ENCODE measurements at regions not wholly inside any gene's neighbourhood (a gene's known extent, or its start where the extent isn't known, plus 50 kb on each side); places are given as distances from the start of the nearest gene placed in this dataset.
A peak's percentile ranks its signal among the peaks of the same experiment; 100 is the strongest.

DNA sequence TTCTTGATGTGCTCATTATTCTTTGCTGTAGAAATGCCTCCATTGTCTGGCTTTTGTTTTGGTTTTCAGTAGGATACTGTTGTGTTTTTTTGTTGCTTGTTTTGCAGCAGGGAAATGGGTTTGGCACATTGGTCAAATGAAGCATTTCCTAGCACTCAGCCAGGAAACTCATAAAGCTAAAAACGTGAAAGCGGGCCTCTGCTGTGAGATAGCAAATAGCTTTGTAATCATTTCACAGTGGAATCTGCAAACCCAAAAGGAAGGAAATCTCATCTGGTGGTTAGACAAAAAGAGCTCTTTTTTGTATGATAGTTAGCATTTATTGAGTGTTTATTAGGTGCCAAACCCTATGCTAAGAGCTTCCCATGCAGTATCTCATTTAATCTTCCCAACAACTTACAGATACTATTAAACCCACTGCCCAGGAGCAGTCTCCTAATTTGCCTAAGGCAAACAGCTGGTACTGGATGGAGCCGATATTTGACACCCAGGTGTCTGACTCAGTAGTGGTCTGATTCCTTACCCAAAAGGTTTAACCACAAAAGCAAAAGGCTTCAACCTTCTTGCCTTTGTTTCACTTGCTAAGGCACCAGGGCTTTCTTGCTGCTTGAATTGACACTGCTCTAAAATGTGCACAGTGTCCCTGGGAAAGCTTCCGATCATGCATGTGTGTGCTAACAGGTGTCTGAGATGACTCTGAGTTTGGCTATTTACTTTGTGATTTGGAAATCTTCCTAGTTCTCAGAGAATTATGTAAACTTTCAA lies 527.9 kb upstream of the MDFIC2 start:
- no peak for DNase-seq

- no peak for DNase-seq
Measured at GRCh38 chr3:70833239-70833960, 521.0 kb upstream of the MDFIC2 start.

DNA sequence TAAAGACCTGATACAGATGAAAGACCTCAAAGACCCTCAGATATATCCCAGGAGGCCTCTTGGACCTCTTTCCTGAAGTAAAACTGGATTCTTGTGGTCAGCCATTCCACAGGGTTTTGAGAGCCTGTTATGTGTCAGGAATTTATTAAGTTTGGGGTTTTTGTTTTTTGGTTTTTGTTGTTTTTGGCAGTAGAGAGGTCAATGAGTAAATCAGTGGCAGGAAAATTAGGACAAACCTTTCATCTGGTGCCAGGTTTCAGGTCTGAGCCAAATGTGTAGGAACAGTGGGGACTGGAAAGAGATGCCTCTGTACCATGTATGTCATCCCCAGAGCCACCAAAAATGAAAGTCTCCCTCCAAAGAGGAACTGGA lies 520.4 kb upstream of the MDFIC2 start:
- no peak for DNase-seq

DNA sequence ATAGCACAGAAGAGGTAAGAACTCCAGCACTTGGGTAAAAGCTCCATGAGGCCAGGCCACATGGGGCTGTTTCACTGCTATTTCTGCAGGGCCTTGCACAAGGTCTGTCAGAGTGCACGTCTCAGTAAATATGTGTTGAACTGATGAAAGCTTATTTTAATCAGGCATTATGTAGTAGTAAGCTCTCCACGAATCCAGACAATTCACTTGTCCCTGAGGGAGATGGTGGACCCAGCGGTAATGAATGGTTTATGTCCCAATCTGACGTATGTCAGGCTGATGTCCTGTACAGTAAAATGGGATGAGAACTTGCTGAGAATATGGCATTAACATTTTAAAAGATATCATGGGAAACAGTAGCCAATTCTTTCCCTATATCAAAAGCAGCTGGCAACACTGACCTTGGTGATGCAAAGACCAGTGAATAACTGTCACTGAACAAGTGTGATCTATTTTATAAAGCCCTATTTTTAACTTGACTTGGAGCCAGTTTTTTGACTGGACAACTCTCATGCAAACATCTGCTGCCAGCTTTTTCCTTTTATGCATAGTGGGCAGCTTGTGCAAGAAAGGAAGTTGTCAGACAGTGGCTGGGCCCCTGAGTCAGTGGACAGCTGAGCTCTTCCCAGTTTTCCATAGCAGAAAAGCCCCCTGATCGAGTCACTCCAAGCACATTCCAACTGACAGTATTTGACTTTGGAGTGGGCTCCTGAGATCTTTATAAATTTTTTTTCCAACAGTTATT lies 519.8 kb upstream of the MDFIC2 start:
- peak; percentile 92 for DNase-seq

GRCh38 chr3:70829092-70829491 lies 516.7 kb upstream of the MDFIC2 start:
- DNase-seq: peak; percentile 79

- peak; percentile 93 for DNase-seq
Measured at GRCh38 chr3:70824773-70825172, 512.3 kb upstream of the MDFIC2 start.

GRCh38 chr3:70824078-70824477 lies 511.6 kb upstream of the MDFIC2 start:
- DNase-seq: peak; percentile 67

GRCh38 chr3:70823622-70824021 lies 511.2 kb upstream of the MDFIC2 start:
- DNase-seq: no peak

GRCh38 chr3:70822669-70823068 lies 510.2 kb upstream of the MDFIC2 start:
- DNase-seq: no peak

DNA sequence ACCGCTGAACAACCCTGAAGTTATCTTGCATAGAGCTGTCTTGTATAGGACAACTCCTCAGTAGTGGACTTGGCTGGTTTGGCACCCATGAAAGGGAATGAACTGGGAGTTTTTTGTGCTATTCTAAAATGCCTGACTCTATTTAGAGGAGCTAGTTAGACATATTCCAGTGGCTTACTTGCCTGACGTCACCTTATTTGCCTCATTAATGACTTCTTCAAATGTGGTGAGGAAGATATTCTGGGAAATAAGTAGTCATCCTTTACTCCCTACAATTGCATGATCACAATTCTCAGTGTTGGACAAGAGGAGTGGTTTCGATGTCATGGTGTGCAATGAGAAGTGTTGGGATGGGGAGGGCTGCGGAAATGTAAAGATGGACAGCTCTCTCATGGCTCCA lies 509.2 kb upstream of the MDFIC2 start:
- DNase-seq: no peak

GRCh38 chr3:70820397-70820796 lies 508.0 kb upstream of the MDFIC2 start:
- DNase-seq: no peak

GRCh38 chr3:70818145-70818544 lies 505.7 kb upstream of the MDFIC2 start:
- no peak for DNase-seq

DNA sequence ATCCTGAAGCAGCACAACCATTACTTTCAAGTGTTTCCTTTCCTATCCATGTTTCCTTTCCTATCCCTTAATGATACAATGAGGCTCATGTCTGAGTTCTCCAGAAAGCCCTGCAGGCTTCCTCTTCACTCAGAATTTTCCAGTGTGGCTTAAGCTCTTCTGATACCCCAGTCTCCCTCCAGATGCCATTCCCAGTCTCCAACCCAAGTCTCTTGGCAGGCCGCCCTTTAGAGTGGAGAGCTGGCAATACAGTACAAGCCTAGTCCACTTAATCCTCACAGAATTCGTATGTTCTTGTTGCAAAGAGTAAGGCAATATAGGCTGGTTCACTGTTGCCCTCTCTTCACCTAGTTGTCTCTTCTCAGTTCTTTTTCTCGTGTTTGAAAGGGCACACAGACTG lies 503.9 kb upstream of the MDFIC2 start:
- DNase-seq: no peak

DNA sequence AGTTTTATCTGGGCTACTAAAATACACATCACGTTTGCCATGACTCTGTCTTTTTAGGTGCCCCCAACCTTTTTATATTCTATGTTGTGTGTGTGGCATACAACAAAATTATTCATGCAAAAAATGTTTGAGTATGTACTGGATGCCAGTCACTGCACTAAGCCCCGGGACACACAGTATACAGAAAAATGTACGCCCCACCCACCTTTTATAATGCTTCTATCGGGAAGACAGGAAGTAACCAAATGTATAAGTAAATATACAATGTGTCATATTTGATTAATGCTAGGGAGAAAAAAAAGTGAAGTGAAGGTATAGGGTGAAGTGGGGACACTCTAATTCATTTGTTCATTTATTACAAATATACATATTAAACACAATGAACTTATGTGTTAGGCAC lies 503.4 kb upstream of the MDFIC2 start:
- no peak for DNase-seq

- peak; percentile 42 for DNase-seq
Measured at GRCh38 chr3:70813311-70813710, 500.9 kb upstream of the MDFIC2 start.

GRCh38 chr3:70811880-70812279 lies 499.4 kb upstream of the MDFIC2 start:
- DNase-seq: peak; percentile 68

GRCh38 chr3:70808881-70809280 lies 496.4 kb upstream of the MDFIC2 start:
- DNase-seq: no peak

DNA sequence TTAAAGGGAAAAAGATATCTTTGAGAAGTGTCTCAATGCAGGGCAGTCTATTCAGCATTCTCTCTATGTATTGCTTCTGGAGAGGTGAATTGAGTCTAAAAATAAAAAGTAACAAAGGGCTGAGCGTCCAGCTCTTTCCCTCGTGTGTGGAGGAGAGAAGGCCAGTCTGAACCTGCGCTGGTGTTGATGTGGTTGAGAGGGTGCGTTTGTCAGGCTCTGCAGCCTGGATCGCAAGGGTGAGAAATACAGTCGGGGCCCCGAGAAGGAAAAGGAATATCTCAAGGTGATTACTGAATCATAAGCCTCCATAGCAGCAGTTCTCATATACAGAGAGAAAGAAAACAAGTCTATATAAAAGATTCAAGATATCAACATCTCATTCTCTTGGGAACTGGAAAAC lies 494.1 kb upstream of the MDFIC2 start:
- DNase-seq: no peak

- no peak for DNase-seq
Measured at GRCh38 chr3:70806021-70806420, 493.6 kb upstream of the MDFIC2 start.

- no peak for DNase-seq
Measured at GRCh38 chr3:70805061-70805889, 492.8 kb upstream of the MDFIC2 start.

DNA sequence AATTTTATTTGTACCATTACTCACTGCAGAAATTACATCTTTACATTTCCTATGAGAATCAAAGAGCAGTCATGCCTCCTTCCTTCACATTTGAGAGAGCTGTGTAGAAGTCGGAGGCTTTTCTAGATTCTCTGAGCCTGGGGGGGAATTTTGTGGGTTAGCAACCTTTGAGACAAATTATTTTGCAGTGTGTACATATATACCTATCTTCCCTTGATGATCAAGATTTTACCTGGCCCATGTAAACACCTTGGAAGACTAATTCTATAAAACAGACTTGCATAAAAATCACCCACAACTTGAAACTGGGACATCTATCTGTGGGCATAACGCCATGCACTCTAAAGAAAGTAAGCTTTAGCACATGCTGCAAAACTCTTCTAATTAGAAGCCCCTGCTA lies 491.5 kb upstream of the MDFIC2 start:
- DNase-seq: no peak

DNA sequence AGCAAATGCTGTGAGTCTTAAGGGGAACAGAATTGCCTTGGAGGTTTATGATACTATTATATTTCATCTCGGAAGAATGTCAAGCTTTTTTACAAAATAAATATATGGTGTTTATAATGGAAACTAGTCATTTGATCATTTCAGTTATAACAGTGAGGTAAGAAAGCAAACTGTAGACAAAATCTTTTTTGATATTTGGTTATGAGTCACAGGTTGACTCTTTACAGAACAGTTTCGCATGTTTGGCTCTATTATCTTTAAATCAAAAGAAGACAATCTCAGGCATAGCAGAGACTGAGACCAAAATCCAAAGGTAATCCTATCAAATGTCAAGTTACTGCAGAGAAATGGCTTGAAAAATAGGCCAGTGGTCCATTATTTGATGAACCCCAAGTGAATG lies 490.9 kb upstream of the MDFIC2 start:
- no peak for DNase-seq

DNA sequence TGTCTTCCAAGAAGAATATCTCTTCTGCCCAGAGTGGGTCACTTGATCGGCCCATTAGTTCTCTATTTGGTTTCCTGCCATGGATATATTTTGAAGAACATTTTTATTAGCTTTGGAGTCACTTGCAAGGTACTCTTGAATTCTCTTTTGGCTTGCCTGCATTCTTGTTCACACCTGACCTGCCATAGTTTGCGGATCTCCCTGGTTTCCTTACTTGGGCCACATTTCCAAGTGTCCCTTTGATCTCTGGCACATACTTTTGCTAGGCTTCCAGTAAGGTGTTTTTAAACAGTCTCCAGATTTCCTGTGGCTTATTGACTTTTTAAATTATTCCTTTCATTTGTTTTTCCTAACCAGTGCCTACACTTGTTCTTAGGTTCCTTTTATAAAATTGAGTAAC lies 488.5 kb upstream of the MDFIC2 start:
- DNase-seq: no peak
